ENCODE measurements at regions not wholly inside any gene's neighbourhood (a gene's known extent, or its start where the extent isn't known, plus 50 kb on each side); places are given as distances from the start of the nearest gene placed in this dataset.

GRCh38 chr3:135848051-135848450 lies 117.5 kb upstream of the PPP2R3A start:
- ChIA-PET CTCF (no interaction called here), POLR2A (ENCODE audit: unreplicated experiment) (no interaction called here)
- H3K56ac ChIP-seq (ENCODE audit: extremely low read depth, insufficient read depth, low read length) = no peak overlapping the region
- no peak overlapping the region for H3K4me3 ChIP-seq (ENCODE audit: insufficient read depth, low read depth, low read length)
- H2BK20ac ChIP-seq (ENCODE audit: low read depth, low read length) = no peak overlapping the region
- H3K9me3 ChIP-seq (ENCODE audit: control insufficient read depth, insufficient read depth, low read length) = no peaks in the 10 kb centered on the region
- no peak overlapping the region for H4K91ac ChIP-seq (ENCODE audit: insufficient read depth, low read depth, low read length)
- H3K9ac ChIP-seq (ENCODE audit: low read depth, low read length) = no peak overlapping the region
- no peak overlapping the region for H3K14ac ChIP-seq (replicated peaks; ENCODE audit: low read depth, low read length)
- TF ChIP-seq RAD21 (IDR thresholded peaks at IDR 0.05; ENCODE audit: low read length) = no peak
- no peaks in the 10 kb centered on the region for H3K4me1 ChIP-seq (ENCODE audit: control insufficient read depth, insufficient read depth, low read length)
- H2BK120ac ChIP-seq (ENCODE audit: low read depth, low read length) = no peak overlapping the region
- no peak overlapping the region for H2AK9ac ChIP-seq (replicated peaks; ENCODE audit: low read depth, low read length, poor library complexity)
- H4K20me1 ChIP-seq (ENCODE audit: insufficient read depth, low read length) = no peaks in the 10 kb centered on the region
- no peak overlapping the region for H4K8ac ChIP-seq (ENCODE audit: low read depth in 2 of 2, low read length in 2 of 2)
- BruUV-seq (replicated peaks) = no TSS peak
- no peak for DNase-seq
- no peak overlapping the region for H2BK15ac ChIP-seq (ENCODE audit: low read depth, low read length)
- no peak overlapping the region for H2AK5ac ChIP-seq (ENCODE audit: low read depth, low read length)
- no peak overlapping the region for H3K27ac ChIP-seq (ENCODE audit: insufficient read depth, low read length)
- no peak overlapping the region for H2BK5ac ChIP-seq (ENCODE audit: low read depth, low read length, poor library complexity, severe bottlenecking)
- no peak overlapping the region for H2AFZ ChIP-seq (replicated peaks; ENCODE audit: low read length, poor library complexity)
- in situ Hi-C loops (cut with MboI; ENCODE audit: low sequenced_read_pairs) = no loop called here
- H3K18ac ChIP-seq (ENCODE audit: low read depth, low read length) = no peak overlapping the region
- no CpG with 5 or more reads among the region's 1 CpG for WGBS, 2 experiments (ENCODE audit: extremely low coverage in 2 of 2, insufficient read length in 1 of 2)
- no peaks in the 10 kb centered on the region; the same call in 1 of the 2 replicates for H3K9me1 ChIP-seq (ENCODE audit: insufficient read depth, low read length)
- H3K4ac ChIP-seq (ENCODE audit: low read depth, low read length) = no peak overlapping the region
- no peak for ATAC-seq (ENCODE audit: low read depth)
- H4K5ac ChIP-seq (ENCODE audit: low read depth, low read length) = no peak overlapping the region
- H3K36me3 ChIP-seq (ENCODE audit: control insufficient read depth, insufficient read depth, low read length) = no peaks in the 10 kb centered on the region
- H3K79me1 ChIP-seq (ENCODE audit: low read depth in 1 of 2, low read length in 2 of 2) = no peaks in the 10 kb centered on the region
- no peaks in the 10 kb centered on the region for H3K27me3 ChIP-seq (ENCODE audit: control insufficient read depth, insufficient read depth, low read length)
- intact Hi-C loops (cut with micrococcal nuclease) = no loop called here
- dilution Hi-C loops (cut with HindIII; ENCODE audit: low sequenced_read_pairs, unreplicated experiment) = no loop called here
- no peak overlapping the region for H3K23ac ChIP-seq (ENCODE audit: low read depth, low read length)
- H3K4me2 ChIP-seq (ENCODE audit: low read depth, low read length) = no peak overlapping the region
